GM18511 (cell line): ENCODE measurements at regions not wholly inside any gene's neighbourhood (a gene's known extent, or its start where the extent isn't known, plus 50 kb on each side); places are given as distances from the start of the nearest gene placed in this dataset.
"Not testable (repeated sequence)": the region's sequence is repeated elsewhere in the genome, so short reads cannot be mapped to it uniquely, and the experiment has no call there.

ENCODE experiments used
- ATAC-seq: cut with Tn5 transposase; IDR thresholded peaks from one replicate; pipeline ENCODE4 v1.9.1; 2021; ENCODE audit warnings: mild to moderate bottlenecking, moderate library complexity; ENCODE audit not compliant: unreplicated experiment

DNA sequence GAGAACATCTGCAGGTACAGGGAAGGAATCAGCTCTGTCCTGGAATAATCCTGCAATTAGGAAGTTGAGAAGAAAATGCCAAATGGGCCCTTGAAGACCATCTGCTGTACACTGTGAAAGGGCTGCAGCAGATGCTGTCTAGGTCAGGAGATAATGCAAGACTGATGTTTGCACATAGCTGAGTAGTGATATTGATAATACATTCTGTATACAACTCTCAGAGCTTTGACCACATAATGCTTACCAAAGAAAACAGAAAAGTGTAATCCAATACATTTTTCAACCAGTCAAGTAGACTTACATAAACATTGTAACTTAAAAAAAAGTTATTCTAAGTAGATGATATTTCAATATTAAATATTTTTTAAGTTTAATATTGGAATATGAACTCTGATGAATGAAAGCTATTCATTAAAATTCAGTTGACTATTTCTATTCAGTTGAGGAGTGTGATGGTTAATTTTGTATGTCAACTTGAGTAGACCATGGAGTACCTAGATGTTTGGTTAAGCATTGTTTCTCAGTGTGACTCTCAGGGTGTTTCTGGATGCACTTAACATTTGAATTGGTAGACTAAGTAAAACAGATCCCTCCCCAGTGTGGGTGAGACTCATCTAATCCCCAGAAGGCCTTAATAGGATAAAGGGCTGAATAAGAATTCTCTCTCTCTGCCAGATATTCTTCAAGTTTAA, 380.1 kb upstream of the PRR16 start:
- ATAC-seq = no peak

DNA sequence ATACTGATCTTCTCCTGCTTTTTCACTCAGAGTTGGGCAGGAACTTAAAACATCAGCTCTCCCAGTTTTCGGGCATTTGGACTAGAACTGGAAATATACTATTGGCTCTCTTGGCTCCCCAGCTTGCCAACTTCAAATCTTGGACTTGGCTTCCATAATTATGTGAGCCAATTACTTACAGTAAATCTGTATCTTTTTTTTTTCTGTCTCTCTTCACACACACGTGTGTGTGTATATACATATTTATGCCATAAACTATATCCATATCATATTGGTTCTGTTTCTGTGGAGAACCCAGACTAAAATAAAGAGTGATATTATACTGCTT, 379.6 kb upstream of the PRR16 start:
- ATAC-seq = no peak

DNA sequence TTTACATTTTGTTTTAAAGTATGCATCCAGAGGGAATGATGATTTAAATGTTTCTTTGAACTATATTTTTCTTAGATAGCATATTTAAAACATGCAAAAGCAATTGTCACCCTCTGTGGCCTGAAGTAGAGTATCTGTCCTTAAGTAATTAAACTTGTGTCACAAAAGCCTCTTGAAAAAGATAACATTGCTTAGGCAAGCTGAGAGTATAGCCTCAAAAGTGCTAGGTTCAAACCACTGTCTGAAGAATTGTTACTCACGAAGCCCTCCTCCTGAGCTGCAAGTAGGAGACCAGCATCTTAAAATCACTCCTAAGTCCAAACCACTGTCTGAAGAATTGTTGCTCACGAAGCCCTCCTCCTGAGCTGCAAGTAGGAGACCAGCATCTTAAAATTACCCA, 378.0 kb upstream of the PRR16 start:
- no peak for ATAC-seq

DNA sequence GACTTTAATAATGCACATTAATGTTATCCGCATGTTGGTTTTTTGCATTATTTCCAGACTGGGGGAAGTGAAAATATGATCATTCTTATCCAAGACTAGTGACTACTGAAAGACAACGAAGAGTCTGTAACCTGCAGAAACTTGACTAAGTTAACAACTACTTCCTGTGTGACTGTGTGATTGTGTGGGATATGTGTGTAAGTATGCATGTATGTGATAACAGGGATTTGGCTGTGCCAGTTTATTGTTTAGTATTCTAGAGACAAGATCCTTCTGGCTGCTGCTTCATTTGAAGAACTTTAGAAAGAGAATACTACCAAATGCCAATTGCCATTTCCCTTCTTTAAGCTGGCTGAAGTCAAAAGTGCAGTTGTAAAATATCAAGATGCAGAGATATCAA, 375.7 kb upstream of the PRR16 start:
- no peak for ATAC-seq

DNA sequence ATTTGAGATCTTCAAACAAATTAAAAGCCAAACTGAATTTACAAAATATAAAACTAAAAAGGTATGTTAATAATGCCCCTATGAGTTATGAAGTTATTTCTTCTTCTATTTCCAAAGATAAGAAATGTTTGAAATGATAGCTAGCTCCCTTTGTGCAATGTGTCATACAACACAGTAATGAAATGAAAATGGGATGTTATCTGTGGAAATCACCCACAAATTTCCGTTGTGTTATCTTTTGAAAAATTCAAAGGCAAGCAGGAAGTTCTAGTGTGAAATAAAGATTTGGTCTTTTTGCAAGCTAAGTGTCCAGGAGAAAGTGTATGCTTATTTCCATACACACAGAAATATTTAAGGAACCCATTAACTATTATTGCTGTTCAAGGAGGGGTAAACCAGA, 375.3 kb upstream of the PRR16 start:
- ATAC-seq = no peak

DNA sequence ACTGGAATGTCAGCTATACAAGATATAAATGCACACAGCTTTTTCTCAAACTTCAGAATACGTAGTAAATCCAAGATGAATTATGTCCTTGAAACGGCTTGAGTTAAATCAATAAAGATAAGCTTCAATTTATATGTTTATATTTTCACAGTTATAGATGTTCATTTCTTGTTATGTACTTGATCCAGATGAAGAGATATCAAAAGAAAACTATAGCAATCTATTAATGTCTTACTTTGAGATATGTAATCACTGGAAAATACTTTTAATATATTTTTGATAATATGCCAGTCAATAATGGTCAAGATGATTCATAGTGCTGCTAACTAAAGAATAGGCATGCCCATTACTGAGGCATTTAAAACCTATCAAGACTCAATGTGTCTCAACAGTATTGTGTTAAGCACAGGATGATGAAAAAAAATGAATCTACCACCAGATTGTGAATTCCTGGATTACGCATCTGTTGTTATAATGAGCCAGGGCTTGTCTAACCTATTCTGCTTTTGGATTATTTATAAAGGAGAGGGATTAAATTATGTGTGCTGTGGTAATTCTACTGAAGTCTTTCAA, 372.6 kb upstream of the PRR16 start:
- ATAC-seq = no peak

DNA sequence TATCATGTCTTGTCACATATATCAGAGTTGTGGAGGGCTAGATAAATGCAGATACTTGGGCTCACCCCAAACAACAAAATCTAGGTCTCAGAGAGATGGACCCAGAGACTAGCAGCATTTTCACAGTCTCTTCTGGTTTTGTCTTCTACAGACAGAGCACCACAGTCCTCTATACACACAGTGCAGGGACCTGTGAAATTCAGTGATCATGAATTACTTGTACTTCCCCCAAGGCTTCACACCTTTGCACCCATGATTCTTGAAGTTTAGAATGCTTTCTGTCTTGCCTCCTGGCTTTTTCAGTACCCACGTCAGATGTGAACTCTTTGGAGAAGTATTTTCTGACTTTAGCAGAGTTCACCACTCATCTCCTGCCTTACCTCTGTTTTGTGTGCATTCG, 371.5 kb upstream of the PRR16 start:
- ATAC-seq = no peak

DNA sequence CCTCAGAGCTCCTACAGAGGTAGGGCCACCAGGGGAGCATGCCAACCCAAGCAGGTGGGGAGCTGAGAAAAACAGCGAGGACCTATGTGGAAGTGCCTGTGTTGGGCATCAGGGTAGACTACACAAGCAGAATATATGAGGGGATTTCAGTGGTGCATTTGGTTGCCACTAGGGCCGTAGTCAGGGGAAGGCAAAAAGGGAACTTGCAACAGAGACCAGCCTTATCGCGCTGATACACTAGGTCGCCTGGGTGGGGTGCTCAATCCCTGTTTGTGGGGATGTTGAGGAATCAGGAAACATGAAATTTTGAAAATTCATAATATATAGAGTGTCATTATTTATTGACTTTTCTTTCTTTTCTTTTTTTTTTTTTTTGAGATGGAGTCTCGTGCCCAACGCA, 370.9 kb upstream of the PRR16 start:
- ATAC-seq = no peak

DNA sequence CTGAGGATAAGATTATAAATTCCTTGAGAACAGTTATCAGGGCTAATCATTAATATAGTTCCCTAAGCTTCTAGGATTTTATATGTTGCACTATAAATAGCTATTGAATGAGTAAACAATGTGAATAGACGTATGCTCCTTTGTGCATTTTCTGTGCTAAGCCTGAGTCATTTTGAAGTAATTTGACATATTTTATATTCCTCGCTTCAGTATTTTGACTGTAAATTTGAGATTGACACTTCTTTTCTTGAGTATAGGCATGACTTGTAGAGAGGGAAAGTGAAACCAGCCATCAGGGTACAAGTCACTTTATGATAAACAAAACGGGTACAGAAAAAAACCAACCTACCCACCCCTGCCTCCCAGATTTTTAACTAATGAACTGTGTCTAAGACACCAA, 367.7 kb upstream of the PRR16 start:
- peak; percentile 73 for ATAC-seq

DNA sequence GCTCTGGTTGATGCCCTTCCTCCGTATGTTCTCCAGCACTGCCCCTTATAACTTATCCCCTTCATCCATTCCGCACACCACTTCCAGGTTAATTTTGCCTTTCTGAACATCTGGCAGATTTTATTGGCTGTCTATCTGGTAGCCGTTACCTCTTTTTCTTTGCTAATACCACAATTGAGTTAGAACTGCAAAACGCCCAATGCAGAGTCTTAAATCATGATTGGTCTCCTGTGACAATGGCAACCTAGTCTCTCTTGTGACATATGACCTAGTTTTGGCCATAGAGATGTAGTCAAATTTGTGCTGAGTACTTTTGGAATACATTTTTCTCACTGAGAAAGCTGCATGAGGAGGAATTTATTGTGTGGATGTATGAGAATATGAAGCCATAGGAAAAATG, 365.7 kb upstream of the PRR16 start:
- no peak for ATAC-seq

DNA sequence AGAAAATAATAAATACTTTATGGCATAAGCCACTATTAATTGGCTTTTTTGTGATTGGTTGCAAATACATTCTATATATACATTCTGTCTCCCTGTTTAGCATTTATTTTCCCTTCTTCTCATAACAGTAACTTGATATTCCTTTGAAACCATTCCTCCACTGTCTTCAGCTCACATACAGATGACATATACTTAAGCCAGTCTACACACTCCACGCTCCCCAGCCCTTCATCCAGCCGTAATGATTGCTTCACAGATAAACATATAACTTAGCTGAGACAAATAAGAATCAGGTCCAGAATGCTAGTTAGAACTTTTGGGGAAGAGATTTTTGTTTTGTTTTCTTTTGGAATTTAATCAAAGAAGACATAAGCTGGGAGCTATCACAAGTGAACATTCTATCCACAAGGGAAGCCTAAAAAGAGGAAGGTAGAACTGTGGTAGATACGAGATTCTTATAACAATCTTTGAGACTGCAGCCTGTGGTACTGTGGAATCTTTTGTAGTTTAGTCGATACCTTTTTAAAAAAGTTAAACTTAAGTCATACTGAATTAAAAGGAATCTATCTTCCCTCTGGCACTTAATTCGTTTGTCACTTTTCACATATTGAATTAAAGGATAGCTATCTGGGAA, 365.1 kb upstream of the PRR16 start:
- ATAC-seq = no peak

DNA sequence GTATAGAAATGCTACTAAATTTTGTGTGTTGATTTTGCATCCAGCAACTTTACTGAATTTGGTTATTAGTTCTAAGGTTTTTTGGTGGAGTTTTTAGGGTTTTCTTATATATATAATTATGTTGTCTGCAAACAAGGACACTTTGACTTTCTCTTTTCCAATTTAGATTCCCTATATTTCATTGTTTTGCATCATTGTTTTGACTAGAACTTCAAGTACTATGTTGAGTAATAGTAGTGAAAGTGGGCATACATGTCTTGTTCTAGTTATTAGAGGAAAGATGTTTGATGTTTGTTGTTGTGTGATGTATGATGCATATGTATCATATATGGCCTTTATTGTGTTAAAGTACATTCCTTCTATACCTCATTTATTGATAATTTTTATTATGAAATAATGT, 362.3 kb upstream of the PRR16 start:
- no peak for ATAC-seq

DNA sequence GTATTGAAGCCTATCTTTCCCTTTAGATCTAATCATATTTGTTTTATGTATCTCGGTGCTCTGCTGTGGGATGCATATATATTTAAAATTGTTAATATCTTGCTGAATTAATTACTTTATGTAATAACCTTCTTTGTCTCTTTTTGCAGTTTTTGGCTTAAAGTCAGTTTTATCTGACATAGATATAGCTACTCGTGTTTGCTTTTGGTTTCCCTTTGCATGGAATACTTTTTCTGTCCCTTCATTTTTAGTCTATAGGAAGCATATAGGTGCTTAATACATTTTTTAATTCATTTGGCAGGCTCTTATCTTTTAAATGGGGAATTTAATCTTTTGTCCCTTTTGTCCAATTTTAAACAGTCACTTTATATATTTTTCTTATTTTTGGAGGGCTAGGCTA, 360.6 kb upstream of the PRR16 start:
- no peak for ATAC-seq

DNA sequence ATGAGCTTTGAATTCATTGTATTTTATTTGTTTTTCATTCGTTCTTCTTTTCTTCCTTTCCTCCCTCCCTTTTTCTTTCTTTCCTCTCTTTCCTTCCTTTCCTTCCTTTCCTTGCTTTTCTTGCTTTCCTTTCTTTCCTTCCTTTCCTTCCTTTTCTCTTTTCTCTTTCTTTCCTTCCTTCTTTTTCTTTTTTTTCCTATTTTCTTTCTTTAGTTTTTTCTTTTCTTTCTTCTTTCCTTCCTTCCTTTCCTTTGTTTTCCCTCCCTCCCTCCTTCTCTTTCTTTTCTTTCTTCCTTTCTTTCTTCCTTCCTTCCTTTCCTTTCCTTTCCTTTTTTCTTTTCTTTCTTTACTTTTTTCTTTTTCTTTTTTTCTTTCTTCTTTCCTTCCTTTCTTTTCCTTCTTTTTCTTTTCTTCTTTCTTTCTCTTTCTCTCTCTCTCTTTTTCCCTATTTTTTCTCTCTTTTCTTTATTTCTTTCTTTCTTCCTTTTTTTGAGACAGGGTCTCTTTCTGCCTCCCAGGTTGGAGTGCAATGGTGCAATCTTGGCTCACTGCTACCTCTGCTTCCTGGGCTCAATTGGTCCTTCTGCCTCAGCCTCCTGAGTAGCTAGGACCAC, 357.1 kb upstream of the PRR16 start:
- ATAC-seq = no peak

DNA sequence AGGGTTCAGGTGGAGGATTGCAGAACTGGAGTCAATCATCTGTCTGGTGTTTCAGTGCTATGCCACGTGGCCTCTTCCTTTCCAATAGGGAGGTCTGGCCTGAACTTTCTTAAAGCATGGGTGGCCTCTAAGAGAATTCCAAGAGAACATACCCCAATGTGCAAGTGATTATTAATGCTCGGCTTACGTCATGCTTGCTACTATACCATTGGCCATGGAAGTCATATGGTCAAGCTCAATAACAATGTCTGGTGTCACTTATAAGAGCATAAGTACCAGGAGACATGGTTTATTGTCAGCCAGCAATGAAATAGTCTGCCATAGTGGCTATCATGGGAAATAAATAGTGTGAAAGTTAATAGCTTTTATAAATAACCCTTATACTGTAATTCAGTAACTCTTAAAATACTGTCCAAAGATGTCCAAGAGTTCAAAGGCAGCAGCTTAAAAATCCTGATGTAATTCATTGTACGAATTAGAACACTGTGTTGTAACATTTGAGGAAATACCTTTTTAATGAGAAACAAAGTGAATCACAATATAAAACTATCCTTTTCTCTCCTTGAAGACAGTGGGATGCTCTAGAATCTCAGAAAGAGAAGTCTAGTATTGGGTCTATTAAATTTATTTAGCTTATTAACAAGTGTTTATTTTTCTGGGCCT, 355.4 kb upstream of the PRR16 start:
- no peak for ATAC-seq

DNA sequence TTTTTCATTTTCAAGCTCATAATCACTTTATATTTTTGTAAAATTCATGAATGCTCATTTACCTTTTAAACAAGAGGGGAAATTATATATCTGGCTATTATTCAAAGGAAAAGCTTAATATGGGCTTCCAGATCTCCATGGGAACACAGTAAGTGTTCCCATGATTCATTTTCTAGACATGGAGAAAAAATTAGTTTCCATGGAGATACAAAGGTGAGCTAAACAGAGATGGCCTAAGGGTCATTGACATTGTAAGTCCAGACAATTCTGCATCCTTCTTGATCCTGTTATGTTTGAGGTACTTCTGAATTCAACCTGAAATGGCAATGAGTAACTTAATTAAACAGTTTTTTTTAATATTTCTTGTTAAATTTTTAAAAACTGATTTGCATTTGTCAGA, 341.4 kb upstream of the PRR16 start:
- no peak for ATAC-seq

DNA sequence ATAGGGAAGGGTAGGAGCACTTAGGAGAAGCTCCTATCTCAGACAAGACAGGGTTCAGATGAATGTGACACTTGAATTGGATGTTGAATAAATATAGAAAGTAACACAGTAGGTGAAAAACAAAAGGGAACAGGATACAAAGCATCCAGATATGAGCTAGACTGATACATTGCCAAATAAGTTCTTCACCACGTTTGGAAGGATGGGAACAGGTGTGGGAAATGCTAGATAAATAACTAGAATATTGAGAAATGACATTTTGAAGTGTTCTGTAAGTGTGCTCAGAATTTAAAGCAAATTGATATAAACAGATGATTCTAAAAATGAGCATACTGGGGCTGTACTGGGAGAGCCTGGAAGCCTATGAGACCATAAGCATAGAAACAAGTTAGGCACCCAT, 340.1 kb upstream of the PRR16 start:
- no peak for ATAC-seq

DNA sequence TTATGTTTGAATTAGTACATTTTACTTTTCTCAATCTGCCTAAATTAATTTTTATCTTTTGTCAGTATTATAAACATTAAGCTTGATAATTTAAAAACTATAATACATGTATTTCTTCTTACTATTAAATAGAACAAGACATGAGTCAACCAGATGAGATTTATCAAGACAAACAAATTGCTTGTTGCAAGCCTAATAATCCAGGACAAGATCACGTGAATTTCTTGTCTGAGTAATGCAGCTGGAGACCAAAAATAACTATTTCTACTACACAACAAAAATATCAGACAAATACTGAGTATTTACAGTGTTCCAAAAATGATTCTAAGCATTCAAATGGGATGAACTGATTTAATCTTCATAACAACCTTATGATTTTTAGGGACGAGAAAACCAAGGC, 339.1 kb upstream of the PRR16 start:
- ATAC-seq = no peak

DNA sequence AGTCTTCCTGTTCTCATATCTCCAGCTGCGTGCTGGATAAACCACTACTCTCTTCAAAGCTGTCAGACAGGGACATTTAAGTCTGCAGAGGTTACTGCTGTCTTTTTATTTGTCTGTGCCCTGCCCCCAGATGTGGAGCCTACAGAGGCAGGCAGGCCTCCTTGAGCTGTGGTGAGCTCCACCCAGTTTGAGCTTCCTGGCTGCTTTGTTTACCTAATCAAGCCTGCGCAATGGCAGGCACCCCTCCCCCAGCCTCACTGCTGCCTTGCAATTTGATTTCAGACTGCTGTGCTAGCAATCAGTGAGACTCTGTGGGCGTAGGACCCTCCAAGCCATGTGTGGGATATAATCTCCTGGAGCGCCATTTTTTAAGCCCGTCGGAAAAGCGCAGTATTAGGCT, 331.8 kb upstream of the PRR16 start:
- not testable (repeated sequence) for ATAC-seq

DNA sequence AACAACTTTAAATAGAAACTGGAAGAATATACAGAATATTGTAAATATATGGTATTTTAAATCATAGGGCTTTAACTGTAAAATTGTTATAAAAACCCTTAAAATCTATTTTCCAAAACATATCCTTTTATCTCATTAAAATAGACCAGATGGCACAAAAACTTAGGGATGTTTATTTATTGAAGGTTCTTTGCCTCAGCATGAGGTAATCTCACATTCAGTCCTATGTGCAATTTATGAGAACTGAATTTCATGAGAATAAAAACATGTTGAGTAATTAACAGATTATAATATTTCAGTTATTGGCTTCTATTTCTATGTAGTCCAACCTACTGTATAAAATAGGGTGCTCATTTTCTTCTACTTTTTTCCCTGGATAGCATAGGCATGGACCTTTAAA, 329.2 kb upstream of the PRR16 start:
- ATAC-seq = no peak

DNA sequence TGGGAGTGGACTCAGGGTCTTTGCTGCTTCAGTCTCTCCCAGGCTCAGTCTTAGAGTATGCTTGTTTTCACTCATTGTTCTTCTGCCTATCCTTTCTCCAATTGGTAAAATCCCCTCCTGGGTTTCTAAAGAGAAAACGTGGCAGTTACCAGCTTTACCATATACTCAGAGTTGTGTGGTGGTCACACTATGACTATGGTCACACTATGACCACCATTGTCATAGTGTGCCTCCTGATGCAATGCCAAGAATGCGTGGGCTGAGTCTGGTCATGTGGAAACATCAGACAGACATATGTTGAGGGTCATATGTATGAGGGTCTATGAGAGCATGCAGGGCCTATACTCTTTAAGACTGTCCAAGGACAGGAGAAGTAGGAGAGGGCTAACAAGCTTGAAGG, 326.5 kb upstream of the PRR16 start:
- no peak for ATAC-seq

DNA sequence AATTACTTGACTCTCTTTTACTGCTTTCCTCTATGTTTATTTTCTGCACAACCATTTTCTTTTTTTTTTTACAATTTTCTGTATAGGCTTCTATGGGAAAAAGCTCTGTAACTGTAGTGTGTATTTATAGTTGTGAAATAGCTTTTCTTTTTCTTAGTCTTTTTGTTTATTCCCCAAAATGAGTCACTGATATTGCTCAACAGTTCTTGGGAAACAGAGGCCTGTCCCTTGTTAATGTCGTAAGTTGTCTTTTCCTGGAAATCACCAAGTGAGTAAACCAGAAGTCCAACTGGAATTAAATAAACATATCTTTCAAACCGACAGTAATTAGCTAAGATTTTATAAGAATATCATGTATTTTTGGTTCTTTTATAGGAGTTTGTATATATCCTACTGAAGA, 325.1 kb upstream of the PRR16 start:
- no peak for ATAC-seq
